ENCODE measurements at regions not wholly inside any gene's neighbourhood (a gene's known extent, or its start where the extent isn't known, plus 50 kb on each side); places are given as distances from the start of the nearest gene placed in this dataset.

DNA sequence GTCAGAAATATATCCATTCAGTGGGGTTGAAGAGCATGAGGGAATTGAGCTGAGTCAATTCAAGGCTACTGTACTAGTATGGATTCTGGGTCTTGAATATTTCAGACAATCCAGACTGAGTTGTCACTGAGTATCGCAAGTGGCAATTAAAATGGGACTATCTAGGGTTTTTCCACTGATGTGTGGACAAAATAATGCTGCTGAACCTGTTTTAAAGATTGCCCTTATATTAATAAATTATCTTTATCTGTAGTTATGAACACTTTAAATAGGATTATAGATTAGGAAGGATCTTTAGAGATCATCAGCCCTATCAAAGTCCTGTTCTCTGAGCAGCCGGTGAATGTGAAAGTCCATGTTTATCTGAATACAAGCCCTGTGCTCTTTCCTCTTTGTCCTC lies 478.3 kb upstream of the KIRREL3 start:
- H3K36me3 Mint-ChIP-seq (ENCODE audit: low read depth, unreplicated experiment), result no peaks in the 10 kb centered on the region
- no peak overlapping the region for H3K4me3 Mint-ChIP-seq (ENCODE audit: unreplicated experiment)
- no peaks in the 10 kb centered on the region for H3K9me3 Mint-ChIP-seq (ENCODE audit: unreplicated experiment)
- TF ChIP-seq, protein P1, sequence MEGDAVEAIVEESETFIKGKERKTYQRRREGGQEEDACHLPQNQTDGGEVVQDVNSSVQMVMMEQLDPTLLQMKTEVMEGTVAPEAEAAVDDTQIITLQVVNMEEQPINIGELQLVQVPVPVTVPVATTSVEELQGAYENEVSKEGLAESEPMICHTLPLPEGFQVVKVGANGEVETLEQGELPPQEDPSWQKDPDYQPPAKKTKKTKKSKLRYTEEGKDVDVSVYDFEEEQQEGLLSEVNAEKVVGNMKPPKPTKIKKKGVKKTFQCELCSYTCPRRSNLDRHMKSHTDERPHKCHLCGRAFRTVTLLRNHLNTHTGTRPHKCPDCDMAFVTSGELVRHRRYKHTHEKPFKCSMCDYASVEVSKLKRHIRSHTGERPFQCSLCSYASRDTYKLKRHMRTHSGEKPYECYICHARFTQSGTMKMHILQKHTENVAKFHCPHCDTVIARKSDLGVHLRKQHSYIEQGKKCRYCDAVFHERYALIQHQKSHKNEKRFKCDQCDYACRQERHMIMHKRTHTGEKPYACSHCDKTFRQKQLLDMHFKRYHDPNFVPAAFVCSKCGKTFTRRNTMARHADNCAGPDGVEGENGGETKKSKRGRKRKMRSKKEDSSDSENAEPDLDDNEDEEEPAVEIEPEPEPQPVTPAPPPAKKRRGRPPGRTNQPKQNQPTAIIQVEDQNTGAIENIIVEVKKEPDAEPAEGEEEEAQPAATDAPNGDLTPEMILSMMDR (IDR thresholded peaks at IDR 0.05; ENCODE audit: unreplicated experiment), result no peak
- DNase-seq (ENCODE audit: low spot score), result no peak
- H3K27ac Mint-ChIP-seq (ENCODE audit: unreplicated experiment), result no peak overlapping the region
- H3K27me3 Mint-ChIP-seq (ENCODE audit: unreplicated experiment), result peaks cover 3% of the 10 kb centered on the region
- peaks cover 16% of the 10 kb centered on the region for H3K4me1 Mint-ChIP-seq (ENCODE audit: unreplicated experiment)

DNA sequence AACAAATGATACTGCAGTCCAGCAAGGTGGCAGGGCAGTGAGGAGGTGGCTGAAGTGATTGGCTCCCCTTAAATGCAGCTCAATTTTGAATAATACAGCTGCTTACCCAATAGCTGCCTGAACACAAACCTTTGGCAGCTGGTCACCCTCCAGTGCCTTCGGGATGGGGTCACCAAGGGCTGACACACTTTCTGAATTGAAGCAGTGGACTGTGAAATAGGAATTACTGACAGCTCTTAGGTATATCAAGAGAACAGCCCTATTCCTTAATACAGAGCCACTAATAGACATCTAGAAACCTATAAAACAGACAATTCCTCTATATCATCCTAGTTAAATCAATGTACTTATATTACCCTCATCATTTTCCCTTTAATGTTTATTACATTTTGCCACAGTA lies 474.2 kb upstream of the KIRREL3 start:
- TF ChIP-seq, protein P1 (IDR thresholded peaks at IDR 0.05; ENCODE audit: unreplicated experiment), result no peak
- no peaks in the 10 kb centered on the region for H3K36me3 Mint-ChIP-seq (ENCODE audit: low read depth, unreplicated experiment)
- H3K4me1 Mint-ChIP-seq (ENCODE audit: unreplicated experiment), result peaks cover 16% of the 10 kb centered on the region
- peaks cover 3% of the 10 kb centered on the region for H3K27me3 Mint-ChIP-seq (ENCODE audit: unreplicated experiment)
- no peak for DNase-seq (ENCODE audit: low spot score)
- peak overlapping the region; percentile 81 for H3K27ac Mint-ChIP-seq (ENCODE audit: unreplicated experiment)
- H3K4me3 Mint-ChIP-seq (ENCODE audit: unreplicated experiment), result no peak overlapping the region
- H3K9me3 Mint-ChIP-seq (ENCODE audit: unreplicated experiment), result no peaks in the 10 kb centered on the region

DNA sequence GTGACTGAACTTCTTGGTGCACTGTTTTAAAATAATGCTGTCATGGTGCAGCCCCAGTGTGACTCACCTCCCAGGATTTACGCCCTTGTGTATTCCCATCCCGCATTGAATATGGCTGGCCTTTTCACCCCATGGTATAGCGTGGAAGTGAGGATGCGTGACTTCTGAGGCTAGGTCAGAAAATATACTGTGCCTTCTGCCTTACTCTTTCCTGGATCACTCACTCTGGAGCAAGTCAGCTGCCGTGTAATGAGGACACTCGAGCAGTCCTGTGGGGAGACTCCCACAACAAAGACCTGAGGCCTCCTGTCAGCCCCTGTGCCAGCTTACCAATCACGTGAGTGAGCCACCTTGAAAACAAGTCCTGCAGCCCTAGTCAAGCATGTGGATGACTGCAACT lies 471.9 kb upstream of the KIRREL3 start:
- TF ChIP-seq, protein P1 (IDR thresholded peaks at IDR 0.05; ENCODE audit: unreplicated experiment), result no peak
- Mint-ChIP-seq H3K36me3 (ENCODE audit: low read depth, unreplicated experiment) (no peaks in the 10 kb centered on the region), H3K4me3 (ENCODE audit: unreplicated experiment) (no peak overlapping the region), H3K27ac (ENCODE audit: unreplicated experiment) (no peak overlapping the region), H3K4me1 (ENCODE audit: unreplicated experiment) (peaks cover 16% of the 10 kb centered on the region), H3K9me3 (ENCODE audit: unreplicated experiment) (no peaks in the 10 kb centered on the region), H3K27me3 (ENCODE audit: unreplicated experiment) (peaks cover 3% of the 10 kb centered on the region)
- DNase-seq (ENCODE audit: low spot score), result no peak

DNA sequence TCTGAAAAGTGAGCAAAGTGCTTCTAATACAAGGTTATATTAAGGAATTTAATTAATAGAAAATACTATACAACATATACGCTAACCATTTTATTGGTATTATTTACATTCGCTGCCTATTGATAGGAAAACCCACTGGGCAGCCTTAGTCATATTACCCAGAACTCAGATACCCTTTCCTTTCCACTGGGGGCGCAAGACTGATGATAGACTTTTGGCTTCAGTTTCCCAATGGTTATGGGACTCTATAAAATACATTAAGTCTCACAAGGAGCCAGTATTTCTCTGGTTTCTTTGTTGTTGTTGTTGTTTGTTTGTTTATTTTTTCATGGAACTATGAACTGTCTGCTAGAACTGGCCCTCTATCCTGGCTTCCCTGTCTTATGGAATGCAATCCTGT lies 471.1 kb upstream of the KIRREL3 start:
- TF ChIP-seq, protein P1 (IDR thresholded peaks at IDR 0.05; ENCODE audit: unreplicated experiment), result no peak
- peaks cover 16% of the 10 kb centered on the region for H3K4me1 Mint-ChIP-seq (ENCODE audit: unreplicated experiment)
- no peak overlapping the region for H3K27ac Mint-ChIP-seq (ENCODE audit: unreplicated experiment)
- H3K9me3 Mint-ChIP-seq (ENCODE audit: unreplicated experiment), result no peaks in the 10 kb centered on the region
- H3K36me3 Mint-ChIP-seq (ENCODE audit: low read depth, unreplicated experiment), result no peaks in the 10 kb centered on the region
- no peak overlapping the region for H3K4me3 Mint-ChIP-seq (ENCODE audit: unreplicated experiment)
- peaks cover 3% of the 10 kb centered on the region for H3K27me3 Mint-ChIP-seq (ENCODE audit: unreplicated experiment)
- no peak for DNase-seq (ENCODE audit: low spot score)

DNA sequence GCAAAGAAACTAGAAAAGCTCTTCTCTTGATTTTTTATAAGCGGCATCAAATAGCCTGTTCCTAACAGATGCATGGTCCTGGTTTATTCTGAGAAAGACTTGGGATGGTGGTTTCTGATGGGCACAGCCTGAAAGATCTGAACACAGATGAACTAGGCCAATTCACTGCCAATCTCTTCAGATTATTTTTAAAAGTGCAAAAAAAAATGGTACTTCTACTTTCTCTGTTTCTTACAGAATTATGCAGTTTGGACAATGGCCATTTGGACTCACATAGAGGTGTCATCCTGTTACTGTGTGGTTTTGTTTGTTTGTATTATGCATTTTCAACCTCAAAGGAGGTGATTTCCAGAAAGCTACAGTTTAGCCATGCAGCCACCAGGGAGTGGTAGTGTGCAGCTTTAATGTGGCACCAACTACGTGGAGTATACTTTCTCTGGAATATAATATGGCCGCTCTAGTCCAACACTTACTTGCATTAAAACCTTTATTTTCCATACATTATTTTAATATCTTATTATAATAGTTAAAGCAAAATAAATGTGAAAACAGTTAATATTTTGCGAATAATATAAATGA lies 469.8 kb upstream of the KIRREL3 start:
- Mint-ChIP-seq H3K27ac (ENCODE audit: unreplicated experiment) (no peak overlapping the region), H3K9me3 (ENCODE audit: unreplicated experiment) (no peaks in the 10 kb centered on the region), H3K27me3 (ENCODE audit: unreplicated experiment) (peaks cover 3% of the 10 kb centered on the region), H3K4me1 (ENCODE audit: unreplicated experiment) (peaks cover 10% of the 10 kb centered on the region), H3K4me3 (ENCODE audit: unreplicated experiment) (no peak overlapping the region), H3K36me3 (ENCODE audit: low read depth, unreplicated experiment) (no peaks in the 10 kb centered on the region)
- peak; percentile 49 for DNase-seq (ENCODE audit: low spot score)
- TF ChIP-seq, protein P1 (IDR thresholded peaks at IDR 0.05; ENCODE audit: unreplicated experiment), result peak; percentile 51
